PC-9 (cell line): ENCODE measurements at regions not wholly inside any gene's neighbourhood (a gene's known extent, or its start where the extent isn't known, plus 50 kb on each side); places are given as distances from the start of the nearest gene placed in this dataset.
"Not testable (repeated sequence)": the region's sequence is repeated elsewhere in the genome, so short reads cannot be mapped to it uniquely, and the experiment has no call there.

Experiments used
- BruUV-seq: library from RNA; stranded (reverse); fragments of 400-500 nt; replicated peaks from 2 replicates; lab custom pipeline; 2021; lab: Mats Ljungman, UMichigan
- CTCF ChIA-PET: fragments of 300-600 bp; sonication (Branson Sonifier 250); formaldehyde crosslinking; loops from one replicate; lab custom pipeline; 2022; ENCODE audit warnings: antibody characterized with exemption; lab: Charles Lee
- POLR2A ChIA-PET: fragments of 300-600 bp; sonication (Branson Sonifier 250); formaldehyde crosslinking; loops from one replicate; lab custom pipeline; 2022; ENCODE audit warnings: antibody characterized with exemption; ENCODE audit not compliant: unreplicated experiment; lab: Charles Lee
- DNase-seq, 2 experiments: peaks; one replicate each; pipeline versions ENCODE4 v3.0.0 to v3.0.0-alpha.2; 2015 to 2022; ENCODE audit warnings: mixed read lengths in 1 of 2
- H2AFZ ChIP-seq: fragments of 200-600 bp; sonication (generic); 2 replicates; pipeline ENCODE4 v1.8.1; 2017; ENCODE audit warnings: antibody characterized with exemption
- H3F3A ChIP-seq: fragments of 200-600 bp; sonication (generic); 2 replicates; pipeline ENCODE4 v1.8.1; 2017; ENCODE audit warnings: antibody characterized with exemption, mild to moderate bottlenecking, low read depth; ENCODE audit not compliant: insufficient read depth
- H3K27ac ChIP-seq: fragments of 200-600 bp; sonication (generic); 2 replicates; pipeline ENCODE4 v1.6.1; 2016; ENCODE audit warnings: mixed run types
- H3K27me3 ChIP-seq: fragments of 200-600 bp; sonication (generic); 2 replicates; pipeline ENCODE4 v1.6.1; 2016; ENCODE audit warnings: low read depth, mixed run types; ENCODE audit not compliant: insufficient read depth
- H3K36me3 ChIP-seq: fragments of 200-600 bp; sonication (generic); 2 replicates; pipeline ENCODE4 v1.6.1; 2016; ENCODE audit warnings: low read depth, mixed run types
- H3K4me1 ChIP-seq: fragments of 200-600 bp; sonication (generic); replicated peaks from 2 replicates; pipeline ENCODE4 v1.6.1; 2016; ENCODE audit warnings: mixed run types; ENCODE audit not compliant: insufficient read depth
- H3K4me2 ChIP-seq: fragments of 200-600 bp; sonication (generic); 2 replicates; pipeline ENCODE4 v1.6.1; 2017; ENCODE audit warnings: mixed run types
- H3K4me3 ChIP-seq: fragments of 200-600 bp; sonication (generic); 2 replicates; pipeline ENCODE4 v1.6.1; 2016; ENCODE audit warnings: mixed run types
- H3K79me2 ChIP-seq: fragments of 200-600 bp; sonication (generic); 2 replicates; pipeline ENCODE4 v1.6.1; 2017; ENCODE audit warnings: low read depth, mixed run types
- H3K9me2 ChIP-seq: fragments of 200-600 bp; sonication (generic); 2 replicates; pipeline ENCODE4 v1.8.1; 2017; ENCODE audit warnings: mild to moderate bottlenecking; ENCODE audit not compliant: insufficient read depth
- H3K9me3 ChIP-seq: fragments of 200-600 bp; sonication (generic); 2 replicates; pipeline ENCODE4 v1.8.1; 2016; ENCODE audit warnings: low read depth; ENCODE audit not compliant: insufficient read depth
- H4K20me1 ChIP-seq: fragments of 200-600 bp; sonication (generic); 2 replicates; pipeline ENCODE4 v1.8.1; 2017; ENCODE audit not compliant: insufficient read depth
- intact Hi-C: fragments of 100-400 bp; cut with micrococcal nuclease; formaldehyde crosslinking; loops from one replicate; pipeline ENCODE4 v1.10.0; 2022; ENCODE audit not compliant: unreplicated experiment

- H3K9me2 ChIP-seq, POLR2A ChIA-PET, BruUV-seq, intact Hi-C loops, H3K27me3 ChIP-seq, H3K79me2 ChIP-seq, H3K4me2 ChIP-seq, H3K9me3 ChIP-seq, H3K4me3 ChIP-seq, DNase-seq, H4K20me1 ChIP-seq, H2AFZ ChIP-seq, H3K4me1 ChIP-seq, H3K27ac ChIP-seq, H3F3A ChIP-seq, H3K36me3 ChIP-seq, CTCF ChIA-PET: not testable (repeated sequence)
These were observed 55.9 kb upstream of the RNU2-1 start for GRCh38 chr17:43289670-43290069.

GRCh38 chr17:43283606-43284005 is 49.8 kb upstream of the RNU2-1 start:
- H3K9me2 ChIP-seq, H3K36me3 ChIP-seq, DNase-seq, CTCF ChIA-PET, H3K4me3 ChIP-seq, H3K4me1 ChIP-seq, intact Hi-C loops, H3F3A ChIP-seq, H3K4me2 ChIP-seq, H3K27ac ChIP-seq, H3K79me2 ChIP-seq, POLR2A ChIA-PET, BruUV-seq, H3K27me3 ChIP-seq, H3K9me3 ChIP-seq, H4K20me1 ChIP-seq, H2AFZ ChIP-seq: not testable (repeated sequence)
